Right cardiac atrium (tissue), 5 donors: ENCODE measurements at regions not wholly inside any gene's neighbourhood (a gene's known extent, or its start where the extent isn't known, plus 50 kb on each side); places are given as distances from the start of the nearest gene placed in this dataset.

Source experiments
- ATAC-seq, 2 donors: fragments of 200-7000 bp; cut with Tn5 transposase; one replicate each; pipeline versions ENCODE4 v1.8.0 to v1.9.1; 2020; ENCODE audit warnings: moderate library complexity in 2 of 2, mild to moderate bottlenecking in 1 of 2
- DNase-seq, 3 donors: peaks; one replicate each; pipeline ENCODE4 v3.0.0-alpha.2; 2020
- H3K27ac ChIP-seq: one replicate; pipeline ENCODE4 v1.5.1; 2013; ENCODE audit warnings: mild to moderate bottlenecking, low read length, control low read depth, moderate library complexity
- H3K27me3 ChIP-seq: one replicate; pipeline ENCODE4 v1.6.1; 2013; ENCODE audit not compliant: control insufficient read depth, insufficient read depth
- H3K4me1 ChIP-seq: one replicate; pipeline ENCODE4 v1.6.1; 2013; ENCODE audit warnings: low read length; ENCODE audit not compliant: control insufficient read depth, insufficient read depth
- H3K4me3 ChIP-seq: one replicate; pipeline ENCODE4 v1.5.1; 2013; ENCODE audit warnings: low read length, control low read depth
- H3K9me3 ChIP-seq: one replicate; pipeline ENCODE4 v1.6.1; 2013; ENCODE audit warnings: low read length; ENCODE audit not compliant: control insufficient read depth
- WGBS: extraction: QIAGEN DNeasy Blood & Tissue Kit; methylation state at CpG from one replicate; pipeline ENCODE4 v1.1.7; 2013; 5-methylcytosine and 5-hydroxymethylcytosine counted together
- intact Hi-C, 4 donors: fragments of 100-400 bp; cut with DNase I; formaldehyde crosslinking; loops; one replicate each; pipeline versions ENCODE4 v1.11.0 to v1.14.0; 2022 to 2023
- donor health status: healthy with polysubstance abuse.
- donor health status: DM: no; HTN: yes; CAD: no.
- donor health status: DM: no; HTN: no; CAD: no.
- donor health status: DM: no; HTN: yes; CAD: no; lungs with severe emphysema.
- donor health status: DM: yes; HTN: yes; CAD: no.

DNA sequence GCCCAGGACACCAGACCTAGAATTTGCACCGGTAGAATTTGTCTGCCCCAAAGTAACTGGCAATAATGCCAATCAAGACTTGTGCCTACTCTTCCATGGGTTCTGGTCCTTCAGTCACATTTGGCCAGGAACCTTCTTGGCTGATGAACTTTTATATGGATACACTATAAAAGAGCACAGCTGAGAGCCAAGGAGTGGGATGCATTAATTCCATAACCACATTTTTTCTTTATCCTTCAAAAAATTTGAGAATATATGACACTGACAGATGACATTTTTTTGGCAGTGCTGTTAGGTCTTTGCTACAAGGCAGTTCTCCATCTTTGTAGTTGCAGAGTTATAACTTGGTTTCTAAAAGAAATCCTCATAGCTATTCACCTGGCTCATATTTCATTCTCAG lies 129.2 kb upstream of the HDAC9 start:
- no peak overlapping the region for H3K27ac ChIP-seq
- no peaks in the 10 kb centered on the region for H3K4me1 ChIP-seq
- no peak overlapping the region for H3K4me3 ChIP-seq
- 94% methylated on average over 1 of the region's 1 CpG for WGBS
- intact Hi-C loops: loop anchor here in 1 of 4 donors (10.0 kb wide), 1 partner anchor 298 kb away; no protein-coding TSS in a partner anchor
- no peak for DNase-seq
- no peaks in the 10 kb centered on the region for H3K27me3 ChIP-seq
- ATAC-seq: no peak
- no peaks in the 10 kb centered on the region for H3K9me3 ChIP-seq

DNA sequence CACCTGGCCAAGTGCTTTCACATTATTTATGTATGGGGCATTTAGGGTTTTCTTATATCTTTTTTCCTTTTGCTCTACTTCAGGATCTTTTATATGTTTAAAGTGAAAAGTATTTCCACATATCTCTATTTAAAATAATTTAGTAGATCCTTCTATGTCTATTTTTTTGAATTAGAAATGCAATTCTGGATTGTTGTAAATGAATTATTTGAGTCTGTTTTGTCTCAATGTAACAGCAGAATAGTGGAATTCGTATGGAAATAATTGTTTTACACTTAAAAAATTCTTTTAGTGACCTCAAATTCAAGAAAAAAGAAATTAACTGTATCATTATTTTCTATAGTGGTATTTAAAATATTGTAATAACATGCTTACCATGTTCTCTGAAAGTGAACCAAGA lies 126.5 kb upstream of the HDAC9 start:
- ATAC-seq (no peak), DNase-seq (no peak)
- no peaks in the 10 kb centered on the region for H3K4me1 ChIP-seq
- no peaks in the 10 kb centered on the region for H3K27me3 ChIP-seq
- H3K4me3 ChIP-seq: no peak overlapping the region
- intact Hi-C loops: loop anchor here in 1 of 4 donors (10.0 kb wide), 1 partner anchor 296 kb away; no protein-coding TSS in a partner anchor
- WGBS: 84% methylated on average over 1 of the region's 1 CpG
- no peak overlapping the region for H3K27ac ChIP-seq
- H3K9me3 ChIP-seq: no peaks in the 10 kb centered on the region

DNA sequence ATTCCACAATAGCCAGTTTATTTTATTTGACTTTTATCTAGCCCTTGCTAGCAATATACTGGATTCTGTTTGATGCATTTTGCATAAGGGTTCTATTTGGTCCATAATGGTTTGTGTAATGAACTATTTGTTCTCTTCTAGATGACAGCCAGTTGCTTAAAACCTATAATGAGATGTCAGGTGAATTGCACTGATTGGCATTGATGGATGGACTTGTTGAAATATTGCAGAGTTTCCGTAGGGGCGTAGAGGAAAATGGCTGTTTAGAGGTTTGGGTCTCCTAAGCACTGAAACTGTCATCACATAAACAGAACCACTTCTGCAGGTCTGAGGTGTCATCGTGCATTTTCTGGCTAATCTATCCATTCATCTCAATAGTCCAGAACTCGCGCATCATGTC lies 124.9 kb upstream of the HDAC9 start:
- Histone ChIP-seq H3K4me3 (no peak overlapping the region), H3K27me3 (no peaks in the 10 kb centered on the region), H3K9me3 (no peaks in the 10 kb centered on the region), H3K4me1 (no peaks in the 10 kb centered on the region), H3K27ac (no peak overlapping the region)
- intact Hi-C loops: no loop called here
- ATAC-seq: no peak
- 84% methylated on average over 5 of the region's 5 CpGs for WGBS
- no peak for DNase-seq

DNA sequence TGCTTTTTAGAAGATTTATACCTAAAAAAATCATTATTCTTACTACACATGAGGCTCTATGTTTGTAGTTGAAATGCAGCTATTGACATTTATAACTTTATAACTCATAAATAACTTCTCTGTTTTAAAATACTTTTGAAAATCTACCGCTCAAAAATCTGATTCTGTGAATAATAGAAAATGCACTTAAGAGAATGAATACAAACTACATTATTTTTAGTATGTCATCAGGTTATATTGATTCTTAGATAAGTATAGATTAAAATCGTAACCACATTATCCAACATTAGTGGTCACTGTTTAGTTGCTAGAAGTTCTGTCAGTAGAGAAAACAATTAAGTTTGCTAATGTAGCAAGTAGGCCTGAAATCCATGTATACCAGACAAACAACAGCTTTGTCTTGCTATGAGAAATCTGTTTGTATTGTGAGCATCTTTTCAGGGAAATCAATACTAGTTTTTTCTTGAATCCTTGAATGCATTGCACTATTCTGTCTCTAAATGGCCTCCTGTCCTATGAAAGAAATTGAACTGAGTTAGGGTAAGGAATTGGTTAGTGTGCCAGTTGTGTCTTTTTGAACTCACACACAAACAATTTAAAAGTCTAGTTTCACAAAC lies 116.5 kb upstream of the HDAC9 start:
- no peak overlapping the region for H3K4me3 ChIP-seq
- no peak overlapping the region for H3K27ac ChIP-seq
- intact Hi-C loops: no loop called here
- ATAC-seq (no peak), DNase-seq (no peak)
- no peaks in the 10 kb centered on the region for H3K9me3 ChIP-seq
- H3K27me3 ChIP-seq: no peaks in the 10 kb centered on the region
- H3K4me1 ChIP-seq: no peaks in the 10 kb centered on the region
- WGBS: 79% methylated on average over 2 of the region's 2 CpGs

DNA sequence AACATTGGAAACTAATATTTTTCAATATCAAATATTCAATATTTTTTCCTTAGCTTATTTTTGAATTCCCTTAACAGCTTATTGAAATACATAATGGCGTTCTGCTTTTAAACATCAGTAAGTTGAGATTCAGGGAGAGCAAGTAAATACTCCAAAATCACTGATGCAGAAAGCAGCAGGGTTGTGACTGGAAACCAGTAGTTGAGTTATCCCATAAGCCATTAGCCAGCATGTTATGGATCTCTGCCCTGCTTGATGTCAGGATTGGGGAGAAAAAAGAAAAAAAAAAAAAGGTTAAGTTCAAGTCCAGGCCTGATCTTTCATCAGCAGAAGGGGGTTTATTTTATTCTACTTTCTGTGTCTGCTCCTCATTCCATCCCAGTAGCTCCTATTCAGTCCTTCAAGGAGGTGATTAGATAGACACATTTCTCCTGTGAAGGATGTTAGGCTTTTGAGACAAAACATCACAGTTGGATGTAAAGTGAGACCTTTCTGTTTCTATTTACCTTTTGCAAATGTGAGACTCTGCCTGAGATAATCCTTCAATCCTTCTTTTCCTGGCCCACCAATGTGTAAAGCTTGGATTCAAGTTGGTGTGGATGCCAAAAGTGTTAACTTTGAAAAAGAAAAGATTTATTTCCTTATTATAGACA lies 110.9 kb upstream of the HDAC9 start:
- Histone ChIP-seq H3K27me3 (no peaks in the 10 kb centered on the region), H3K9me3 (no peaks in the 10 kb centered on the region), H3K4me1 (peaks cover 3% of the 10 kb centered on the region), H3K27ac (no peak overlapping the region), H3K4me3 (no peak overlapping the region)
- WGBS: 91% methylated on average over 1 of the region's 1 CpG
- DNase-seq: no peak
- intact Hi-C loops: no loop called here
- no peak for ATAC-seq

DNA sequence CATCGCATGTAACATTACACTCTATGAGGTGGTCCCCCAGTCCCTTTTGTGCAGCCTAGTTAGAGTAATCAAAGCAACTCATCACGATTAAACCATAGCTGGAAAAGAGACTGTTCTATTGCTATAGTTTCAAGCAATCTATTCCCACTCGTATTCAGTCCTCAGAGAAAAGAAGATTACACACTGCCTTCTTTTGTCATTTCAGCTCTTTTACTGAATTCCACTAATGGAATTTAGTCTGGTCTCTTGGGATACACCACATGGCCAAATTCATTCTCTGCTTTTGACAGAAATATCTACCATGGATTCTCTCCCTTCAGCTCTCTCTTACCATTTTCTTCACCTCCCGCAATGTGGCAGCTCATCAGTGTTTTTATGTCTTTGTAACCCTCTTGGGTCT lies 108.9 kb upstream of the HDAC9 start:
- Histone ChIP-seq H3K4me1 (peaks cover 12% of the 10 kb centered on the region), H3K9me3 (no peaks in the 10 kb centered on the region), H3K27ac (no peak overlapping the region), H3K27me3 (no peaks in the 10 kb centered on the region), H3K4me3 (no peak overlapping the region)
- ATAC-seq (no peak), DNase-seq (no peak)
- intact Hi-C loops: no loop called here
- 80% methylated on average over 4 of the region's 4 CpGs for WGBS

DNA sequence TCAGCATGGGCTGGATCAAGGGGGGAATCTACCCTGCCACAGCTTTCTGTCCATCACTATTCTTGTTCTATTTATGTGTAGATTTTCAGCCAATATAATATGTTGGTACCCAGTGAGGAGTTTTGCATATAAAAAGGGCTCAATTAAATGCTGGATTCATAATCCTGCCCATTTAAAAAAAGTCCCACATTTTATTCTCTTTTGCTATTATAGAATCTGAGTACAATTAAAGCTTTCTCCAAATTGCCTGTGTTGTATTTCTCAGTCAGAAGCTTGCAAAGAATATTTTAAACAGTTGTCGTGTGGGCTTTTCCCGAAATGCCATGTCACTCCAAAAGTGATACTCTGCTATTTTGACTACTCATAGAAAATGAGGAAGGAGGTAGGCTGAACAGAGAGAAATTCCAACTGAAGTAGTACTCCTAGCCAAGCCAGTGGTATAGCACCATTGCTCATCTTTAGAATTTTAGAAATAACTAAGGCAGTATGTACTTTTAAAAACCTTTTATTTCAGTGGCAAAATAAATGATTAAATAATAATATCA lies 108.3 kb upstream of the HDAC9 start:
- H3K9me3 ChIP-seq: no peaks in the 10 kb centered on the region
- intact Hi-C loops: no loop called here
- H3K4me3 ChIP-seq: no peak overlapping the region
- H3K4me1 ChIP-seq: peaks cover 12% of the 10 kb centered on the region
- H3K27ac ChIP-seq: no peak overlapping the region
- ATAC-seq: no peak
- H3K27me3 ChIP-seq: no peaks in the 10 kb centered on the region
- 72% methylated on average over 2 of the region's 2 CpGs for WGBS
- DNase-seq: no peak

DNA sequence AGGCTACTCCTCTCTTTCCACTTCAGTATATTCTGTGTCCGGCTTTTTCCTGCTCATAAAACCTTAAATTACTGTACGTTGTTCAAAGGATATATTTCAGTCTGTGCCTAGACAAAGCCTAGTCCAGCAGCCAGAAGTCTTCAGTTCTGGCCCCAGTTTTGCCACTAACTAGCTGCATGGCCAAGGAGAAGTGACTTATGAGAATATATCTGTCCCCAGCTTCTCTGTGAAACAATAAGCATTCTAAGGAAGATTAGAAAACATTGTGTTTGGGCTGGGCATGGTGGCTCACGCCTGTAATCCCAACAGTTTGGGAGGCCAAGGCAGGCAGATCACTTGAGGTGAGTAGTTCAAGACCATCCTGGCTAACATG lies 105.0 kb upstream of the HDAC9 start:
- intact Hi-C loops: no loop called here
- ATAC-seq (no peak), DNase-seq (no peak)
- WGBS: 53% methylated on average over 3 of the region's 3 CpGs
- Histone ChIP-seq H3K9me3 (no peaks in the 10 kb centered on the region), H3K27me3 (no peaks in the 10 kb centered on the region), H3K27ac (peak overlapping the region; percentile 37), H3K4me3 (no peak overlapping the region), H3K4me1 (peaks cover 12% of the 10 kb centered on the region)

DNA sequence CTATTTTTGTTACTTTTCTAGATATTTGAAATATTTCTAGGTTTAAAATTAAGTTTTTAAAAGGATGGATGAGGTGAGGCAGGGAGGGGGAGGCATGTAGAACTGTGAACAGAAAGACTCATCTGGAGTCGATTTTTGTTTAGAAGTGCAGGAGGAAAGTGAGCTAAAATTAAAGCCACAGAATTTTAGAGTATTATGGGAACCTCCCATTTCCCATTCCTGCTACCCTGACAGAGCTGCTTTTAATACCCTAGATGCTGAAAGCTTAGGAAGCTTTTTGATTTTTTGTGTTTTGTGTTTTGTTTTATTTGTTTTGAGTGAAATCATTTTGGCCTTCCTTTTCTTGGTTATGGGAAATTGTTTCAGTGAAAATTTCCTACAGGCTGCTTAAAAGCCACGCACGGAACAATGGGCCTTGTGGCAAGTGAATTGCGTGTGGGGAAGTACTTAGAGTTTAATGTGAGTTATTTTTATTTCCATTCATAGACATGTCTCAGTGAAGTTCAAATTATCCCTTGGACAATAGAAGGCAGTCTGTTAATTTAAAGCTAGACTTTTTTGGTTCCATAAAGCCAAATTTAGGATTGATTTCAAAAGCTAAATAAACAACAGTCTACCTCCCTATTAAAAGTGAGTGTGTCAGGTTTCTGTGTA lies 102.0 kb upstream of the HDAC9 start:
- intact Hi-C loops: no loop called here
- H3K4me1 ChIP-seq: peaks cover 12% of the 10 kb centered on the region
- no peak for DNase-seq
- WGBS: 44% methylated on average over 4 of the region's 4 CpGs
- H3K9me3 ChIP-seq: no peaks in the 10 kb centered on the region
- no peak for ATAC-seq
- no peak overlapping the region for H3K4me3 ChIP-seq
- no peaks in the 10 kb centered on the region for H3K27me3 ChIP-seq
- no peak overlapping the region for H3K27ac ChIP-seq

DNA sequence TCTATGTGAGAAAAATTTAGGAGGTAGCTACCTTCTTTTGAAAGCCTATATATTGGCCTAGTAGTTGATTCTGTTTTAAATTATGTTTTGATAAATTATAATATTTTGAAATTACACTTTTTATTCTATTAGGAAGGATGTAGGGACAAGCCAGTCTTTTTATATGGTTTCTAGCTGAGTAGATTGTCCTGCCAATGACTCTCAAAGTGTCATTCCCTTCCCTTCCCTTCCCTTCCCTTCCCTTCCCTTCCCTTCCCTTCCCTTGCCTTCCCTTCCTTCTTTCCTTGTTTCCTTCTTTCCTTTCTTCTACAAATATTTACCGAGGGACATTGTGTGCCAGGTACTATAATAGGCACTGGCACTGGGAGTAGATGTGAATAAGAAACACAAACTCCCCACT lies 99.7 kb upstream of the HDAC9 start:
- H3K4me1 ChIP-seq: peaks cover under 1% of the 10 kb centered on the region

DNA sequence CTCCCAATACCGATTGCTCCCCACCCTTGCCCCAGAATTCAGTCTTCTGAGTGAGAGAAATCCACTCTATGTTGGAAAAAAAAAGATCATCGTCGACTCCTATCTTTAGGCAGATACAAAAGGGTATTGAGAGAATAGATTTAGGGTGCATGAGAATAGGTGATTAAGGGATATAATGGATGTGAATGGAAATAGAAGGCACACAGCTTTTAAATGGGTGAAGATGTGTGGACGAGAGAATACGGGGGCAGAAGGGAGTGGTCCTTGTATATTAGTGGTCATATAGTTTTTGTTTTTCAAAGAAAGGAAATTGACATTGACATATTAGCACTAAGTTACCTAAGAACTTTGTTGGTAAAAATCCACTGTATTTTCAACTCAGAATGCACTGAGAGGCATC lies 98.6 kb upstream of the HDAC9 start:
- Histone ChIP-seq H3K4me3 (no peak overlapping the region), H3K27me3 (no peaks in the 10 kb centered on the region), H3K27ac (no peak overlapping the region), H3K4me1 (no peaks in the 10 kb centered on the region), H3K9me3 (no peaks in the 10 kb centered on the region)
- DNase-seq (no peak), ATAC-seq (no peak)
- WGBS: 85% methylated on average over 5 of the region's 5 CpGs
- intact Hi-C loops: no loop called here

More for the DNA sequence above, 99.7 kb upstream of the HDAC9 start:
- intact Hi-C loops: no loop called here
- no peak for DNase-seq
- H3K4me3 ChIP-seq: no peak overlapping the region
- H3K27me3 ChIP-seq: no peaks in the 10 kb centered on the region
- no peaks in the 10 kb centered on the region for H3K9me3 ChIP-seq
- 79% methylated on average over 1 of the region's 1 CpG for WGBS
- H3K27ac ChIP-seq: no peak overlapping the region
- no peak for ATAC-seq
